ENCODE measurements at regions not wholly inside any gene's neighbourhood (a gene's known extent, or its start where the extent isn't known, plus 50 kb on each side); places are given as distances from the start of the nearest gene placed in this dataset.

DNA sequence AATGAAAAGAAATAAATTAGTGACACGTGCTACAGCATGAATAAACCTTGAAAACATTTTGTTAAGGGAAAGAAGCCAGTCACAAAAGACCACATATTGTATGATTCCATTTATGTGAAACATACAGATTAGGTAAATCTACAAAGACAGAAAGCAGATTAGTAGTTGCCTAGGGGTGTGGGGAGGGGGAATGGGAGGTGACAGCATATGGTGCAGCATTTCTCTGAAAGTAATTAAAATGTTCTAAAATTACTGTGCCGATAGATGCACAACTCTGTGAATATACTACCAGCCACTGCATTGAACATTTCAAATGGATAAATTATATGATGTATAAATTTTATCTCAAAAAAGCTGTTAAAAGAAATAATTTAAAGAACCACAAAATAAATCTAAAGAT lies 161.0 kb downstream of the TRIB2 start:
- TF ChIP-seq, protein P1, sequence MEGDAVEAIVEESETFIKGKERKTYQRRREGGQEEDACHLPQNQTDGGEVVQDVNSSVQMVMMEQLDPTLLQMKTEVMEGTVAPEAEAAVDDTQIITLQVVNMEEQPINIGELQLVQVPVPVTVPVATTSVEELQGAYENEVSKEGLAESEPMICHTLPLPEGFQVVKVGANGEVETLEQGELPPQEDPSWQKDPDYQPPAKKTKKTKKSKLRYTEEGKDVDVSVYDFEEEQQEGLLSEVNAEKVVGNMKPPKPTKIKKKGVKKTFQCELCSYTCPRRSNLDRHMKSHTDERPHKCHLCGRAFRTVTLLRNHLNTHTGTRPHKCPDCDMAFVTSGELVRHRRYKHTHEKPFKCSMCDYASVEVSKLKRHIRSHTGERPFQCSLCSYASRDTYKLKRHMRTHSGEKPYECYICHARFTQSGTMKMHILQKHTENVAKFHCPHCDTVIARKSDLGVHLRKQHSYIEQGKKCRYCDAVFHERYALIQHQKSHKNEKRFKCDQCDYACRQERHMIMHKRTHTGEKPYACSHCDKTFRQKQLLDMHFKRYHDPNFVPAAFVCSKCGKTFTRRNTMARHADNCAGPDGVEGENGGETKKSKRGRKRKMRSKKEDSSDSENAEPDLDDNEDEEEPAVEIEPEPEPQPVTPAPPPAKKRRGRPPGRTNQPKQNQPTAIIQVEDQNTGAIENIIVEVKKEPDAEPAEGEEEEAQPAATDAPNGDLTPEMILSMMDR (IDR thresholded peaks at IDR 0.05; ENCODE audit: borderline replicate concordance, control extremely low read depth, extremely low read depth, insufficient read depth, missing control alignments): no peak
- no peak for DNase-seq (ENCODE audit: low spot score)
- in situ Hi-C loops (cut with MboI; ENCODE audit: low sequenced_read_pairs, unreplicated experiment): no loop called here

DNA sequence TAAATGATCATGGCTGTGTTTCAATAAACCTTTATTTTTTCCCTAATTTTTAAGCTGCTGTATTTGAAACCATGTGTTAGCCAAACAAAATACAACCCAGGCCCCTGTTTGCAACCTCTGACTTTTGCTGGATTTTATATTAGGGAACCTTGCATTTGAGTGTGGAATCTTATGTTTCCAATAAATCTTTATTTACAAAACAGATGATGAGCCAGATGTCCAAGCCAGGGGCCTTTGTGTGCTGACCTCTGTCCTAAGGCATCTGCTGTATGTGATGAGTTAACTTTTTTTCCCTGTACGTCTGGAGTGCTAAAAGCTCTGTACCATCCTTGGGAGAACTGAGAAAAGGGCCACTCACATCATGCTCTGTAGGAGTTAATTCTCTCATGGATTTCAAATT lies 162.9 kb downstream of the TRIB2 start:
- in situ Hi-C loops (cut with MboI; ENCODE audit: low sequenced_read_pairs, unreplicated experiment): no loop called here
- no peak for DNase-seq (ENCODE audit: low spot score)
- TF ChIP-seq, protein P1 (IDR thresholded peaks at IDR 0.05; ENCODE audit: borderline replicate concordance, control extremely low read depth, extremely low read depth, insufficient read depth, missing control alignments): no peak

DNA sequence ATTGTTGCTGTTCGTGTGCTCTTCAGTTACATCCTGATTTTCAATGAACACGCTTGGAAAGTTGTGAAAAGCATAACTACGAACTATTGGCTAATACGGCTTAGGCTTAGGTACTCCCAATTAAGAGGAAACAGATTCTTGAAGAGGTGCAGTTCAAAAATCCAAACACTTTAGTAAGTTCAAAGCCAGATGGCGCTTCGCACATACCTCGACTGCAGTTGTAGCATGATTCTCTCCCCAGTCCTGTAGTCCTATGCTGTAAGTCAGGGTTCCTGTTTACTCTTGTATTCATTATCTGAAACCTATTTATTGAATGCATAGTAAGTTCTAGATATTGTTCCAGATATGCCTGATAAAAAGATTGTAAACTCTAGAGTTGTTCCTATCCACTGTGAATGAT lies 165.2 kb downstream of the TRIB2 start:
- no peak for DNase-seq (ENCODE audit: low spot score)
- TF ChIP-seq, protein P1 (IDR thresholded peaks at IDR 0.05; ENCODE audit: borderline replicate concordance, control extremely low read depth, extremely low read depth, insufficient read depth, missing control alignments): no peak
- in situ Hi-C loops (cut with MboI; ENCODE audit: low sequenced_read_pairs, unreplicated experiment): no loop called here

DNA sequence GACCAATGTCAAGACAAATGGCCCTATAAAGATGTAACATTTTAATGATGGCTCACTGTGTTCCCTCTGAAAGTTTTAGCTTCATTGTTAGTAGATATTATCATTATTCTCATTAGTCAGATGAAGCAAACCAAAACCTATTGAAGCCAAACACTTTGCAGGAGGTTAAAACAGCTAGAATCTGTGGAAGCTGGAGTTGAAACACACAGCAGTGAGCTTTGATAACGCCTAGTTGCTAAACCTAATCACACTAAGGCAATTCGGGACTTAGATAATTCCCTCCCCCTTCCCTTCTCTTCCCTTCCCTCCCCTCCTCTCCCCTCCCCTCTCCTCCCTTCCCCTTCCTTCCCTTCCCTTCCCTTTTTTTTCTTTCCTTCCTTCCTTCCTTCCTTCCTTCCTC lies 165.7 kb downstream of the TRIB2 start:
- TF ChIP-seq, protein P1 (IDR thresholded peaks at IDR 0.05; ENCODE audit: borderline replicate concordance, control extremely low read depth, extremely low read depth, insufficient read depth, missing control alignments): no peak
- in situ Hi-C loops (cut with MboI; ENCODE audit: low sequenced_read_pairs, unreplicated experiment): no loop called here

DNA sequence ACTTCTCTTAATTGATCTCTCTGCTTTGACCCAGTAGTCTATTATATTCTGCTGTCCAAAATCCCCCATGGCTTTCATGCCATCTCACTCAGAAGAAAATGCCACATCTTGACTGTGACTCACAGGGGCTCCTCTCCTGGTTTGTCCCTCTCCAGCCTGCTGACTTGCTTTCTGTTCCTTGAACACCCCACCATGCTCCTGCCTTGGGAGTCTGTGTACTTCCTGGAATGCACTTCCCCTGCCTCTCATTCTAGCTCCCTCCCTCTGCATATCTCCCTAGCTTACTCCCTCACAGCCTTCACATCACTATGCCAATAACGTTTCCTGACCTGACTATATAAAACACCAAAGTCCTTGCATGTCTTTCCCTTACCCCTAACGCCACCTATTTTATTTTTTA lies 167.2 kb downstream of the TRIB2 start:
- no peak for DNase-seq (ENCODE audit: low spot score)
- in situ Hi-C loops (cut with MboI; ENCODE audit: low sequenced_read_pairs, unreplicated experiment): no loop called here
- TF ChIP-seq, protein P1 (IDR thresholded peaks at IDR 0.05; ENCODE audit: borderline replicate concordance, control extremely low read depth, extremely low read depth, insufficient read depth, missing control alignments): no peak

More for the DNA sequence above, 165.7 kb downstream of the TRIB2 start:
- no peak for DNase-seq (ENCODE audit: low spot score)

DNA sequence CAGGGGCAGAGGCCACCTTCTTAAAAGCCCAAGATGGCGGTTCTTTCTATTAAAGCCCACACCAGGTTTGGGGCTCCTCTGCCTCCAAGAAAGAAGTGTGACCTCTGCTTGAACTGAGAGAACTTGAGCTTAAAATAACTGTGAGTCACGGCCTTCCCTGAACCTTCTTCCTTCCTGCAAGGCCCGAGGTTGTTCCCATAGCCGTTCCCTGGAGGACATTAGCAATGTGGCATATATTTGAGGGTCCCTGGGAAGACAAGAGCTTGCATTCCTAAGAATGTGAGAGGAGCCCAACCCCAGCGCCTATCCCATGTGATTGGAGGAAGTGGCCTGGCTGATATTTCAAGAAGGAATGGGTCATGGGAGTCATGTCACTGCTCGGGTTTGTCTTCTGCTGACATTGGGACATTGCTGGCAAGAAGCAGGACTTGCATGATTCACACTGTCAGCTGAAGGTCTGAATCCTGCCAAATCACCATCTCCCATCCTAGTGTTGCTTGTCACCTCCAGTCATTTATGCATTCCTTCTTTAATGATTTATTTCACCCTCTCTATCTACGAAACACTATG lies 168.1 kb downstream of the TRIB2 start:
- TF ChIP-seq, protein P1 (IDR thresholded peaks at IDR 0.05; ENCODE audit: borderline replicate concordance, control extremely low read depth, extremely low read depth, insufficient read depth, missing control alignments): no peak
- DNase-seq (ENCODE audit: low spot score): no peak
- in situ Hi-C loops (cut with MboI; ENCODE audit: low sequenced_read_pairs, unreplicated experiment): no loop called here
